Endodermal cell (in vitro differentiated cells): ENCODE measurements at regions not wholly inside any gene's neighbourhood (a gene's known extent, or its start where the extent isn't known, plus 50 kb on each side); places are given as distances from the start of the nearest gene placed in this dataset.

Source experiments
- DNase-seq: peaks from one replicate; pipeline ENCODE4 v3.0.0-alpha.2; 2017
- H3K27ac ChIP-seq: 2 replicates; pipeline ENCODE4 v1.5.1; 2013; ENCODE audit warnings: mild to moderate bottlenecking, low read depth, low read length, moderate library complexity
- H3K27me3 ChIP-seq: 2 replicates; pipeline ENCODE4 v1.6.1; 2013; ENCODE audit warnings: mild to moderate bottlenecking, low read length, moderate library complexity; ENCODE audit not compliant: insufficient read depth, control insufficient read depth, poor library complexity, severe bottlenecking
- H3K36me3 ChIP-seq: 2 replicates; pipeline ENCODE4 v1.7.0; 2013; ENCODE audit warnings: mild to moderate bottlenecking, low read length, moderate library complexity; ENCODE audit not compliant: control insufficient read depth, insufficient read depth
- H3K4me1 ChIP-seq: one replicate; pipeline ENCODE4 v1.7.0; 2013; ENCODE audit warnings: low read length; ENCODE audit not compliant: control insufficient read depth, insufficient read depth
- H3K4me3 ChIP-seq: 2 replicates; pipeline ENCODE4 v1.5.1; 2013; ENCODE audit warnings: mild to moderate bottlenecking, low read length, moderate library complexity
- H3K9ac ChIP-seq: 2 replicates; pipeline ENCODE4 v1.6.1; 2013; ENCODE audit warnings: mild to moderate bottlenecking, low read length, moderate library complexity; ENCODE audit not compliant: poor library complexity, severe bottlenecking; ENCODE audit errors: extremely low read depth
- H3K9me3 ChIP-seq: 2 replicates; pipeline ENCODE4 v1.6.1; 2013; ENCODE audit warnings: mild to moderate bottlenecking, low read length, moderate library complexity; ENCODE audit not compliant: control insufficient read depth
- H3K27ac Mint-ChIP-seq: 2 replicates; pipeline ENCODE4 v1.8.0; 2020; ENCODE audit warnings: mixed read lengths
- H3K27me3 Mint-ChIP-seq: 2 replicates; pipeline ENCODE4 v1.8.0; 2021; ENCODE audit warnings: mild to moderate bottlenecking, mixed read lengths; ENCODE audit not compliant: insufficient read depth
- H3K36me3 Mint-ChIP-seq: 2 replicates; pipeline ENCODE4 v1.8.0; 2020; ENCODE audit warnings: low read depth, mixed read lengths
- H3K4me1 Mint-ChIP-seq: 2 replicates; pipeline ENCODE4 v1.8.0; 2020; ENCODE audit warnings: mixed read lengths
- H3K4me3 Mint-ChIP-seq: 2 replicates; pipeline ENCODE4 v1.8.0; 2020; ENCODE audit warnings: mild to moderate bottlenecking, moderate library complexity, mixed read lengths
- H3K9me3 Mint-ChIP-seq: 2 replicates; pipeline ENCODE4 v1.8.0; 2020; ENCODE audit warnings: mild to moderate bottlenecking, mixed read lengths
- WGBS, 2 experiments: methylation state at CpG; one replicate each; pipeline versions ENCODE4 v1.1.5 to v1.1.7; 2013; ENCODE audit warnings: missing lambda C conversion rate in 2 of 2, mixed read lengths in 1 of 2; ENCODE audit not compliant: insufficient coverage in 1 of 2, insufficient read length in 1 of 2; 5-methylcytosine and 5-hydroxymethylcytosine counted together
- TF ChIP-seq, protein P1 (sequence below): fragments of 200-600 bp; sonication (generic); conservative IDR thresholded peaks from 2 replicates; pipeline ENCODE4 v1.5.0; 2021; ENCODE audit warnings: antibody characterized with exemption, mild to moderate bottlenecking

DNA sequence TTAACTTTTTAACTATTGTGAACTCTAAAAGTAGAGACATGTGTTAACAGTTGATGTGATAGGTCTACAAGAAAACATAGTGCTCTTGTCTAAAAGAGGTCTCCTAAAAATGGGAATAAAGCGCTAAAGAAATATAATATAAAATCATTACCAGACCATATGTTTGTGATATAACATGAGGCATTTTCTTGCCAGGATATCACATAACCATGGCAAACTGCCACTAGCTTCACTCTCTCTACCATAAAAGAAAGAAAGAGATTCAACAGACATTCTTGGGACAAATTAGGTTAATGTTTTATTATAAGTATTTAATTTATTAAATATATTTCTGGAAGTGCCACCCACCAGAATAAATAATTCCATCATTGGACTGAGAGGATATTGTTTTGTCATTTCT lies 115.0 kb downstream of the TMEM26 start:
- H3K36me3 Mint-ChIP-seq = no peaks in the 10 kb centered on the region
- H3K27me3 Mint-ChIP-seq = no peaks in the 10 kb centered on the region
- peaks cover 4% of the 10 kb centered on the region for H3K4me1 Mint-ChIP-seq
- Histone ChIP-seq H3K27ac (no peak overlapping the region), H3K36me3 (no peaks in the 10 kb centered on the region), H3K9ac (no peak overlapping the region), H3K4me1 (no peaks in the 10 kb centered on the region), H3K27me3 (no peaks in the 10 kb centered on the region), H3K9me3 (no peaks in the 10 kb centered on the region), H3K4me3 (no peak overlapping the region)
- 80% methylated on average over 1 of the region's 1 CpG; no CpG with 5 or more reads in 1 of the 2 experiments for WGBS, 2 experiments
- H3K27ac Mint-ChIP-seq = no peak overlapping the region
- DNase-seq = no peak
- H3K4me3 Mint-ChIP-seq = no peak overlapping the region
- H3K9me3 Mint-ChIP-seq = peaks cover 1% of the 10 kb centered on the region
- TF ChIP-seq, protein P1, sequence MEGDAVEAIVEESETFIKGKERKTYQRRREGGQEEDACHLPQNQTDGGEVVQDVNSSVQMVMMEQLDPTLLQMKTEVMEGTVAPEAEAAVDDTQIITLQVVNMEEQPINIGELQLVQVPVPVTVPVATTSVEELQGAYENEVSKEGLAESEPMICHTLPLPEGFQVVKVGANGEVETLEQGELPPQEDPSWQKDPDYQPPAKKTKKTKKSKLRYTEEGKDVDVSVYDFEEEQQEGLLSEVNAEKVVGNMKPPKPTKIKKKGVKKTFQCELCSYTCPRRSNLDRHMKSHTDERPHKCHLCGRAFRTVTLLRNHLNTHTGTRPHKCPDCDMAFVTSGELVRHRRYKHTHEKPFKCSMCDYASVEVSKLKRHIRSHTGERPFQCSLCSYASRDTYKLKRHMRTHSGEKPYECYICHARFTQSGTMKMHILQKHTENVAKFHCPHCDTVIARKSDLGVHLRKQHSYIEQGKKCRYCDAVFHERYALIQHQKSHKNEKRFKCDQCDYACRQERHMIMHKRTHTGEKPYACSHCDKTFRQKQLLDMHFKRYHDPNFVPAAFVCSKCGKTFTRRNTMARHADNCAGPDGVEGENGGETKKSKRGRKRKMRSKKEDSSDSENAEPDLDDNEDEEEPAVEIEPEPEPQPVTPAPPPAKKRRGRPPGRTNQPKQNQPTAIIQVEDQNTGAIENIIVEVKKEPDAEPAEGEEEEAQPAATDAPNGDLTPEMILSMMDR = no peak

- H3K27ac ChIP-seq = no peak overlapping the region
- WGBS, 2 experiments = 87 to 93% methylated on average over 2 to 3 of the region's 3 CpGs
- Mint-ChIP-seq H3K27me3 (no peaks in the 10 kb centered on the region), H3K9me3 (peaks cover 1% of the 10 kb centered on the region), H3K36me3 (no peaks in the 10 kb centered on the region), H3K4me1 (peaks cover 1% of the 10 kb centered on the region), H3K27ac (no peak overlapping the region), H3K4me3 (no peak overlapping the region)
- H3K4me3 ChIP-seq = no peak overlapping the region
- H3K27me3 ChIP-seq = no peaks in the 10 kb centered on the region
- DNase-seq = no peak
- H3K9me3 ChIP-seq = no peaks in the 10 kb centered on the region
- H3K4me1 ChIP-seq = no peaks in the 10 kb centered on the region
- no peaks in the 10 kb centered on the region for H3K36me3 ChIP-seq
- TF ChIP-seq, protein P1 = no peak
- no peak overlapping the region for H3K9ac ChIP-seq
These were observed 115.4 kb downstream of the TMEM26 start for GRCh38 chr10:61337741-61338140.

DNA sequence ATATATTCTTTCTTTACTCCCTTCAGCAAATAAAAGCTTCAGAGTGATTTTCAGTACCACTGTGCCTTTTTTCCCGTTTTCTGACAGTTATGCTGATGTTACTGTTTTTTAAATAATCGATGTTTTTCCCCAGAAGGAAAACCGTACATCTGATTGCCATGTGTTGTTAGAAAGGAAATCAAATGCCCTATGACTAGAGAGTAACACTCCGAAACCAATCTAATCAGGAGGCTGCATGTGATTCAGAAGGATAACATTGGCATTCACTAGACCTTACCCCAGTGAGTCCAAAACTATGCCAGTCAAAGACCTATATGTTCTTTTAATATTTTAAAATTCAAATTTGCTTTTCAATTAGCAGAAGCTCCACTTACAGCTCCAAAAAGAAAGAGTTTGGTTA lies 116.3 kb downstream of the TMEM26 start:
- Mint-ChIP-seq H3K4me1 (no peaks in the 10 kb centered on the region), H3K9me3 (peaks cover 1% of the 10 kb centered on the region), H3K27me3 (peaks cover 2% of the 10 kb centered on the region), H3K27ac (no peak overlapping the region), H3K36me3 (no peaks in the 10 kb centered on the region), H3K4me3 (no peak overlapping the region)
- Histone ChIP-seq H3K9ac (no peak overlapping the region), H3K4me1 (no peaks in the 10 kb centered on the region), H3K27ac (no peak overlapping the region), H3K4me3 (no peak overlapping the region), H3K27me3 (no peaks in the 10 kb centered on the region), H3K9me3 (no peaks in the 10 kb centered on the region), H3K36me3 (no peaks in the 10 kb centered on the region)
- DNase-seq = no peak
- 84 to 92% methylated on average over 3 to 4 of the region's 4 CpGs for WGBS, 2 experiments
- TF ChIP-seq, protein P1 = no peak
